ENCODE measurements at regions not wholly inside any gene's neighbourhood (a gene's known extent, or its start where the extent isn't known, plus 50 kb on each side); places are given as distances from the start of the nearest gene placed in this dataset.

DNA sequence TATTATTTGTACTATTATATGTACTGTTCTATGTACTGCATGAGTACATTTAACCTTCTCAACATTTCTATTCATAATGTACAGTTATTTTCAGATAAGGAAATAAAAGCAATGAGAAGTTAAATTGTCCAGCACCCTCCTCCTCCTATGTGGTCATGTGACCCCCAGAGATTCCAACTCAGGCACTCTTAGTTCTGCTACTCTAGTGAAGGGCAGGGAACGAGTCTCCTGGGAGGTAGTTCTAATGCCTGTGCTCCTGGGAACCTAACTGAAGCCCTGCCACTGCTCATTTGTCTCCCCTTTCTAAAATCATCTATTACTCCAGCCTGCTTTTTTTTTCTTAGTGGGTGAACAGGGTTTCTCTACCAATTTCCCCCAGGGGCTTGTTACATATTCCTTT lies 105.9 kb upstream of the GPRIN3 start:
- no peak for DNase-seq (ENCODE audit: low spot score)
- in situ Hi-C loops (cut with MboI; ENCODE audit: low pct_unique_long_range_greater_than_20kb, low sequenced_read_pairs, unreplicated experiment) = no loop called here

DNA sequence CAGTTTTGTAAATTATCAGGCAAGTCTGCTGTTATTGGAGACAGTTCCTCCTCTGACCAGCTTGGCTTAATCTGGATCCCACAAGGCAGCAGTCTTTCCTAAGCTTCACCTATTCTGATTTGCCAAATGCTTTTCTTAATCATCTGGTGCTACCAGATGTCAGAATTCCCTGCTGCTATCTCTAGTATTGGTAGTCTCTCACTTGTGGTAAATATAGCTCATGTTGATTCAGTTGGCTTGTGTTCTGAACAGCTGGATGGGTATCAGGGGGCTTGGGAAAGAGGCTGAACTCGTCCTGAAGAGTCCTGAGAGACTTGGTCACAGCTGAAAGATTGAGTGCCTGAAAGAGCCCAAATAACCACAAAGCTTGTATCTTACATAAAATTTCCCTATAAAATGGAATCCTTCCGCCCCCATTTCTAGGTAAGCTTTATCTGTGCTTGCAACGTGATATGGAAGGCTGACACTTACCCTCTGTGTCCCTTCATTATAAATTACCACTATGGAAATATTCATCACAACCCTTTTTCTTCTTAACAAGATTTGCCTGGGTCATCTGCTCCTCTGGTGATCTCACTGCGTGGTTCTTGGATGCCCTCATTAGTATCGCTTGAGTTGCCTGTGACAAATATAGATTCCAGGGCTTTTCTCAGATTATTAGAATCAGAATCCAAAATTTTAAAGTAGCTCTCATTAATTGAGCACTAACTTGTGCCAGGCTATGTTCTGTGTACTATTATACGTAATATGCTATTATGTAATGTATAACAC lies 104.1 kb upstream of the GPRIN3 start:
- in situ Hi-C loops (cut with MboI; ENCODE audit: low pct_unique_long_range_greater_than_20kb, low sequenced_read_pairs, unreplicated experiment) = no loop called here
- TF ChIP-seq, protein P1, sequence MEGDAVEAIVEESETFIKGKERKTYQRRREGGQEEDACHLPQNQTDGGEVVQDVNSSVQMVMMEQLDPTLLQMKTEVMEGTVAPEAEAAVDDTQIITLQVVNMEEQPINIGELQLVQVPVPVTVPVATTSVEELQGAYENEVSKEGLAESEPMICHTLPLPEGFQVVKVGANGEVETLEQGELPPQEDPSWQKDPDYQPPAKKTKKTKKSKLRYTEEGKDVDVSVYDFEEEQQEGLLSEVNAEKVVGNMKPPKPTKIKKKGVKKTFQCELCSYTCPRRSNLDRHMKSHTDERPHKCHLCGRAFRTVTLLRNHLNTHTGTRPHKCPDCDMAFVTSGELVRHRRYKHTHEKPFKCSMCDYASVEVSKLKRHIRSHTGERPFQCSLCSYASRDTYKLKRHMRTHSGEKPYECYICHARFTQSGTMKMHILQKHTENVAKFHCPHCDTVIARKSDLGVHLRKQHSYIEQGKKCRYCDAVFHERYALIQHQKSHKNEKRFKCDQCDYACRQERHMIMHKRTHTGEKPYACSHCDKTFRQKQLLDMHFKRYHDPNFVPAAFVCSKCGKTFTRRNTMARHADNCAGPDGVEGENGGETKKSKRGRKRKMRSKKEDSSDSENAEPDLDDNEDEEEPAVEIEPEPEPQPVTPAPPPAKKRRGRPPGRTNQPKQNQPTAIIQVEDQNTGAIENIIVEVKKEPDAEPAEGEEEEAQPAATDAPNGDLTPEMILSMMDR (IDR thresholded peaks at IDR 0.05; ENCODE audit: extremely low read depth, insufficient read depth, missing control alignments) = no peak
- no peak for DNase-seq (ENCODE audit: low spot score)

More for the DNA sequence above, 105.9 kb upstream of the GPRIN3 start:
- TF ChIP-seq, protein P1 (IDR thresholded peaks at IDR 0.05; ENCODE audit: extremely low read depth, insufficient read depth, missing control alignments) = no peak

DNA sequence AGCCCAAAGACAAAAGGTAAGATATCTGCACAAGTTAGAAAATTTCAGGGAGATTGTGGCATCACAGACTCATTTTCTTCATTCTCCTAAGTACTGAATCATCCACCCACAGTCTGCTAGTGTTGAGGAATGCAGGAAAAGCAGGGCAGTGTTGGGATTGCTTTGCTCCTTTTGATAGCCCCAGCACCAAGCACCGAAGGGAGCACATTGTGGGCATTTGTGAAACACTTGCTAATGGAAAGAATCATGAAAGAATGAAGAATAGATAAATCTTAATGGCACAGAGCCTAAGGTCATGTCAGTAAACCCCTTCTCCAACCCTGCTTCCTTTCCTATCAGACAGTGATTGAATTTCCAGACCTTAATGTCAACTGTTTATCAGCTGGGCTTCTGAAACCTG lies 103.1 kb upstream of the GPRIN3 start:
- TF ChIP-seq, protein P1 (IDR thresholded peaks at IDR 0.05; ENCODE audit: extremely low read depth, insufficient read depth, missing control alignments) = no peak
- in situ Hi-C loops (cut with MboI; ENCODE audit: low pct_unique_long_range_greater_than_20kb, low sequenced_read_pairs, unreplicated experiment) = no loop called here
- no peak for DNase-seq (ENCODE audit: low spot score)

DNA sequence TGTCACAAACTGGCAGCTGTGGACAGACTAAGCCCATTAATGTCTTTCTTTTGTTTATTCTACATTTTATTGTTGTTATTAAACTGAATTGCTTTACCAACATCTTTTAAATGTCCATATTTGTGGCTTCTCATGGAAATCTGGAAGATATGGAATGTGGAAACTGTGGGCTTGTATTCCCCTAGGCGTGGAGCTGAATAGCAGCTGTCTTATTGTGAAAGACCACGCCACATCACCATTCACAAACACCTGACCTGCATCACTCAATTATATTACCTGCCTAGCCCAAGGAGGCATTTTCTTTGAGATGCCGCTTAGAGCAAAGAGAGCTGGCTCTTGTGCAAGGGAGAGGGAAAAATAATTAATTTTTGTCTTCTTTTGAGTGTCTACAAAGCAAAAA lies 96.9 kb upstream of the GPRIN3 start:
- TF ChIP-seq, protein P1 (IDR thresholded peaks at IDR 0.05; ENCODE audit: extremely low read depth, insufficient read depth, missing control alignments) = no peak
- DNase-seq (ENCODE audit: low spot score) = no peak
- in situ Hi-C loops (cut with MboI; ENCODE audit: low pct_unique_long_range_greater_than_20kb, low sequenced_read_pairs, unreplicated experiment) = no loop called here

DNA sequence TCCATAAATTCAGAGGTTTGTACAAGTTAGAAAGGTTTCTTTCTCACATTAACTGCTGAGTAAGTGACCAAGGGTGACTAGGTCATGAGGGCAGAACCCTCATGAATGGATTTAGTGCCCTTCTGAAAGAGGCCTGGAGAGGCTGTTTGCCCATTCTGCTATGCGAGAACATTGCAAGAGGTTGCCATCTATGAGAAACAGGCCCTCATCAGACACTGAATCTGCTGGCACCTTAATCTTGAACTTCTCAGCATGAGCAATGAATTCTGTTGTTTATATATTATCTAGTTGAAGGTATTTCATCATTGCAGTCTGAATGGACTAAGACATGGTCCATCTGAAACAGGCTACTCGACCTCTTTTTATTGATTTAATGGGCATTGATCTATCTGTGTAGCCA lies 96.2 kb upstream of the GPRIN3 start:
- TF ChIP-seq, protein P1 (IDR thresholded peaks at IDR 0.05; ENCODE audit: extremely low read depth, insufficient read depth, missing control alignments) = no peak
- in situ Hi-C loops (cut with MboI; ENCODE audit: low pct_unique_long_range_greater_than_20kb, low sequenced_read_pairs, unreplicated experiment) = no loop called here

DNA sequence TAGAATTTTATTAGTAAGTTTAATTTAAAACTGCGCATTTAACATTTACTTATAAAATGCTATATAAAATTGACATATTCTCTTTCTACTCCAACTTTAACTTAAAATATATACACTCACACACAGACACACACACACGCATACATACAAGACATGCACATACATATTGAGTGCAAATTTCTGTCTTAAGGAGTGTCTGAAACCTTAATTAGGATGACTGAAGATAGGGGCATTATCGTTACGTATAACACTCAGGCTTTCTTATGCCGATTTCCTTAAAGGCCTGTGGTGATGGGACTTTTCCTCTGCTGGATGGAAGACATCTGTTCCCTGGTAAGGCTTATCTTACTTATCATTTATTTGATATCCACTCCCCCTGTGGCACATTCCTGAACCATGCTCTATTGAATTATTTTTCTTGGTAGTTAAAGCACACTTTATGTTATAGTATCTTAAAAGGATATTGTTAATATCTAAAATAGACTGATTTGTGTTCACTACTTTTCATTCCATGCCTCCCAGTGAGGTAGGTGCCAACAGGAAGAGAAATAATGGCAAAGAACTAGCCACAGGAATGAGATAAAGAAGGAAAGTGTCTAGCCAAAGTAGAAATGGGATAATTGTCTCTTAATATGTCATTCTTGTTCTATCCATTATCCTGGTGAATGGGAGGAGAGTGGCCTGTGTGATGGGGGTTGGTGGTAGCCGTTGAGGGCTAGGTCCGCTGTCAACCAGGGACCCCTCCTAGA lies 92.9 kb upstream of the GPRIN3 start:
- in situ Hi-C loops (cut with MboI; ENCODE audit: low pct_unique_long_range_greater_than_20kb, low sequenced_read_pairs, unreplicated experiment) = no loop called here
- TF ChIP-seq, protein P1 (IDR thresholded peaks at IDR 0.05; ENCODE audit: extremely low read depth, insufficient read depth, missing control alignments) = no peak
- DNase-seq (ENCODE audit: low spot score) = no peak

More for the DNA sequence above, 96.2 kb upstream of the GPRIN3 start:
- no peak for DNase-seq (ENCODE audit: low spot score)

All from GM13977 (cell line).